HepG2 (cell line): ENCODE measurements at regions not wholly inside any gene's neighbourhood (a gene's known extent, or its start where the extent isn't known, plus 50 kb on each side); places are given as distances from the start of the nearest gene placed in this dataset.

ENCODE experiments used
- ATAC-seq: fragments of 200-7000 bp; cut with Tn5 transposase; 3 replicates; pipeline ENCODE4 v1.9.1; 2020; ENCODE audit warnings: mild to moderate bottlenecking, moderate library complexity
- BruUV-seq: library from RNA; stranded (reverse); fragments of 400-500 nt; replicated peaks from 2 replicates; lab custom pipeline; 2021; lab: Mats Ljungman, UMichigan
- CTCF ChIA-PET: fragments of 300-600 bp; formaldehyde crosslinking; extraction: SDS; loops from one replicate; lab custom pipeline; 2021; ENCODE audit warnings: low total read pairs, inconsistent platforms, low intra/inter-chr PET ratio; lab: Yijun Ruan, JAX
- POLR2A ChIA-PET: fragments of 350-600 bp; sonication (Branson Sonifier 250); formaldehyde crosslinking; loops from one replicate; lab custom pipeline; 2020; ENCODE audit warnings: antibody characterized with exemption, inconsistent platforms; lab: Yijun Ruan, JAX
- DNase-seq: peaks from one replicate; pipeline ENCODE4 v3.0.0-alpha.2; 2015; ENCODE audit warnings: low spot score
- FAIRE-seq: peaks from 3 replicates; lab custom pipeline; 2011; peaks lifted over from hg19 to GRCh38; lab: Jason Lieb, UNC
- H2AFZ ChIP-seq: one replicate; pipeline ENCODE4 v1.6.1; 2011; ENCODE audit warnings: low read length, inconsistent platforms
- H3K27ac ChIP-seq: fragments of 300-600 bp; 3 replicates; pipeline ENCODE4 v1.8.0; 2011; ENCODE audit warnings: mixed run types, mild to moderate bottlenecking, mixed read lengths, low read length, inconsistent platforms; ENCODE audit not compliant: insufficient read depth; ENCODE audit errors: extremely low read length
- H3K27me3 ChIP-seq, 2 experiments: fragments of 200-600 bp in 1 of 2; 2 replicates in 1 of 2; 3 replicates in 1 of 2; pipeline versions ENCODE4 v1.6.0 to v1.8.0; 2011; ENCODE audit warnings: low read length in 2 of 2, mild to moderate bottlenecking in 2 of 2, moderate library complexity in 2 of 2, inconsistent platforms in 1 of 2; ENCODE audit not compliant: insufficient read depth in 2 of 2, control insufficient read depth in 1 of 2
- H3K36me3 ChIP-seq, 2 experiments: fragments of 200-600 bp in 1 of 2; replicated peaks in 1 of 2; 2 replicates in 1 of 2; 3 replicates in 1 of 2; pipeline versions ENCODE4 v1.5.1 to v1.8.0; 2011; ENCODE audit warnings: low read length in 2 of 2, inconsistent platforms in 1 of 2; ENCODE audit not compliant: insufficient read depth in 2 of 2, control insufficient read depth in 1 of 2
- H3K4me1 ChIP-seq: 2 replicates; pipeline ENCODE4 v1.5.1; 2012; ENCODE audit warnings: low read length, inconsistent platforms; ENCODE audit not compliant: insufficient read depth
- H3K4me2 ChIP-seq: 2 replicates; pipeline ENCODE4 v1.6.0; 2011; ENCODE audit warnings: low read depth, low read length, inconsistent platforms
- H3K4me3 ChIP-seq, 3 experiments: fragments of 200-600 bp in 1 of 3; sonication (generic), shearing (Covaris generic) in 1 of 3; replicated peaks in 1 of 3; 2 replicates each; pipeline ENCODE4 v1.5.1; 2011 to 2016; ENCODE audit warnings: low read length in 3 of 3, inconsistent platforms in 2 of 3, low read depth in 2 of 3, mild to moderate bottlenecking in 2 of 3, control low read depth in 1 of 3, mixed read lengths in 1 of 3; ENCODE audit not compliant: insufficient read depth in 1 of 3
- H3K79me2 ChIP-seq: one replicate; pipeline ENCODE4 v1.6.1; 2011; ENCODE audit warnings: low read length, inconsistent platforms; ENCODE audit not compliant: insufficient read depth
- H3K9ac ChIP-seq: 2 replicates; pipeline ENCODE4 v1.6.0; 2011; ENCODE audit warnings: mild to moderate bottlenecking, low read depth, low read length, inconsistent platforms; ENCODE audit not compliant: insufficient read depth
- H3K9me3 ChIP-seq: 2 replicates; pipeline ENCODE4 v1.5.1; 2012; ENCODE audit warnings: mild to moderate bottlenecking, low read length
- H4K20me1 ChIP-seq: 2 replicates; pipeline ENCODE4 v1.6.0; 2011; ENCODE audit warnings: inconsistent platforms, mild to moderate bottlenecking, low read length, moderate library complexity; ENCODE audit not compliant: insufficient read depth
- CHD4 ChIP-seq: fragments of 200-600 bp; sonication (generic); IDR thresholded peaks from 2 replicates; pipeline ENCODE4 v1.7.0; 2017; ENCODE audit warnings: mild to moderate bottlenecking, low read length, borderline replicate concordance
- HNRNPUL1 ChIP-seq: fragments of 200-400 bp; formaldehyde crosslinking; IDR thresholded peaks from 2 replicates; pipeline ENCODE4 v1.6.1; 2017; ENCODE audit warnings: low read depth, mild to moderate bottlenecking, low read length, moderate library complexity
- KLF9 ChIP-seq: IDR thresholded peaks from 2 replicates; pipeline ENCODE4 v1.6.1; 2016; ENCODE audit warnings: low read depth
- MAFF ChIP-seq: IDR thresholded peaks from 2 replicates; pipeline ENCODE4 v1.6.1; 2011; ENCODE audit warnings: low read depth, low read length, improper control_type of control experiment
- MAFK ChIP-seq, 2 experiments: IDR thresholded peaks in 1 of 2; conservative IDR thresholded peaks in 1 of 2; 2 replicates each; pipeline ENCODE4 v1.6.1; 2011; ENCODE audit warnings: improper control_type of control experiment in 2 of 2, low read length in 2 of 2
- ZMYM3 ChIP-seq: sonication (generic); formaldehyde crosslinking; IDR thresholded peaks from 2 replicates; pipeline ENCODE4 v1.5.1; 2020; ENCODE audit warnings: mild to moderate bottlenecking, missing genetic modification reagents
- ZNF629 ChIP-seq: sonication (generic); formaldehyde crosslinking; conservative IDR thresholded peaks from 2 replicates; pipeline ENCODE4 v1.5.0; 2020; ENCODE audit warnings: missing genetic modification reagents
- WGBS: methylation state at CpG from one replicate; pipeline ENCODE4 v1.1.6; 2017; ENCODE audit warnings: low lambda C conversion rate; 5-methylcytosine and 5-hydroxymethylcytosine counted together
- in situ Hi-C: cut with HindIII; loops from 2 replicates; pipeline ENCODE4 v1.10.0; 2017; ENCODE audit warnings: low pct_unique_long_range_greater_than_20kb; ENCODE audit not compliant: extremely low pct_ligation_motif_present
- intact Hi-C: fragments of 100-400 bp; cut with micrococcal nuclease; formaldehyde crosslinking; loops from one replicate; pipeline ENCODE4 v1.10.0; 2022; ENCODE audit not compliant: unreplicated experiment

- intact Hi-C loops: no loop called here
- Histone ChIP-seq H3K4me2 (no peak overlapping the region), H3K4me3 (no peak overlapping the region), H3K79me2 (no peaks in the 10 kb centered on the region), H3K9me3 (no peaks in the 10 kb centered on the region), H4K20me1 (no peaks in the 10 kb centered on the region), H3K4me1 (peaks cover 42% of the 10 kb centered on the region), H2AFZ (no peak overlapping the region), H3K36me3 (no peaks in the 10 kb centered on the region), H3K27me3 (no peaks in the 10 kb centered on the region), H3K27ac (no peak overlapping the region), H3K9ac (no peak overlapping the region)
- FAIRE-seq (no peak), ATAC-seq (no peak), DNase-seq (no peak)
- ChIA-PET CTCF (no interaction called here), POLR2A (no interaction called here)
- WGBS: 95% methylated on average over 2 of the region's 2 CpGs
- TF ChIP-seq ZMYM3 (peak; percentile 27; the same call in 1 of the 2 replicates), CHD4 (peak; percentile 75; the same call in 1 of the 2 replicates), HNRNPUL1 (no peak), ZNF629 (CRISPR knock-in tag) (peak; percentile 81)
- BruUV-seq: no TSS peak
- in situ Hi-C loops: no loop called here
Observed at GRCh38 chr3:56962922-56963321, 97.5 kb upstream of the SPATA12 start.

DNA sequence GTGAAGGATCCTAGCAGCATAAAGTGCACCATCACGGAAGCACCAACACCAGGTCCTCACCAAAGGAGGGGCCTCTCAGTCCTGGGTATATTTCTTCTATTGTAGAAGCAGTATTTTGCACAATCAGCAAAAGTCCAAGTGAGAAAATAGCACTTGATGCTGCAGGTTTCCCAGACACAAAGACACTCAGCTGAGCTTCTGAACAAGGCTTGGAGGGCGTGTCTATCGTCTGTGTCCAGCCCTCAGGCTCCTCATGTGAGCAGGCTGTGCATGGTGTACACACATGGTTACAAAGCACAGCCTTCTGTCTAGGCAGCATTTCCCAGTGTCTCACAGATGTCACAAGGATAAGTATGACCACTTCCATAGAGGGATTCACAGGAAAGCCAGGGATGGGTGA, 98.3 kb upstream of the SPATA12 start:
- intact Hi-C loops (no loop called here), in situ Hi-C loops (no loop called here)
- H3K36me3 ChIP-seq: no peaks in the 10 kb centered on the region
- no peak overlapping the region for H3K4me2 ChIP-seq
- no peak overlapping the region for H3K9ac ChIP-seq
- H3K4me1 ChIP-seq: peaks cover 42% of the 10 kb centered on the region
- no peaks in the 10 kb centered on the region for H4K20me1 ChIP-seq
- DNase-seq: no peak
- 79% methylated on average over 3 of the region's 3 CpGs for WGBS
- ChIA-PET POLR2A (no interaction called here), CTCF (no interaction called here)
- no peaks in the 10 kb centered on the region for H3K79me2 ChIP-seq
- TF ChIP-seq MAFF (peak; percentile 97), KLF9 (CRISPR knock-in tag) (no peak), MAFK (conservative IDR thresholded peaks at IDR 0.05 in 1 of 2, IDR thresholded peaks at IDR 0.05 in 1 of 2; ENCODE audit: low read length in 2 of 2) (peak; percentile 95 to 97)
- no TSS peak for BruUV-seq
- H3K27ac ChIP-seq: no peak overlapping the region
- no peak overlapping the region for H3K4me3 ChIP-seq
- H3K9me3 ChIP-seq: no peaks in the 10 kb centered on the region
- no peak for FAIRE-seq
- ATAC-seq: peak; percentile 54
- no peaks in the 10 kb centered on the region for H3K27me3 ChIP-seq
- H2AFZ ChIP-seq: no peak overlapping the region
